Urothelium cell line (cell line): ENCODE measurements at regions not wholly inside any gene's neighbourhood (a gene's known extent, or its start where the extent isn't known, plus 50 kb on each side); places are given as distances from the start of the nearest gene placed in this dataset.
"Not testable (repeated sequence)": the region's sequence is repeated elsewhere in the genome, so short reads cannot be mapped to it uniquely, and the experiment has no call there.

Experiments used
- DNase-seq: peaks from one replicate; pipeline ENCODE4 v3.0.0; 2011; ENCODE audit warnings: low spot score, mixed read lengths
- FAIRE-seq: peaks from 2 replicates; lab custom pipeline; 2011; peaks lifted over from hg19 to GRCh38; lab: Jason Lieb, UNC

DNA sequence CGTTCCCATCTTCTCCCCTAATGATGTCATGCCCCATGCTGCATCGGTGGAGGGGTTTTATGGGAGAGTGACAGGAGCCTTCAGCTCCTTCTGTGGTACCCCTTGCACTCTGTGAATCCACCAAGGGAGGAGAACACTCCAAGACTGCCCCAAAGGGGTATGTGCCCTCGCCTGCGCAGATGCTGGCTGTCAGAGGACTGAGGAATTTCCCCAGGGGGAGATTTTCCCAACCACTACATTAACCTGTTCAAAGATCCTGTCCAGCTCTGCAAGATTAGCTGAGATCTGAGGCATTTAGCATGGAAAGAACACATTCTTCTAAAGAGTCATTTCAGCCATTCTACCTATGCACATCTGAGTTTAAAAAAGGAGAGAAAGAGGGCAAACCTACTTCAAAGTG is 143.2 kb upstream of the ITGA6 start:
- DNase-seq, result no peak
- no peak for FAIRE-seq

DNA sequence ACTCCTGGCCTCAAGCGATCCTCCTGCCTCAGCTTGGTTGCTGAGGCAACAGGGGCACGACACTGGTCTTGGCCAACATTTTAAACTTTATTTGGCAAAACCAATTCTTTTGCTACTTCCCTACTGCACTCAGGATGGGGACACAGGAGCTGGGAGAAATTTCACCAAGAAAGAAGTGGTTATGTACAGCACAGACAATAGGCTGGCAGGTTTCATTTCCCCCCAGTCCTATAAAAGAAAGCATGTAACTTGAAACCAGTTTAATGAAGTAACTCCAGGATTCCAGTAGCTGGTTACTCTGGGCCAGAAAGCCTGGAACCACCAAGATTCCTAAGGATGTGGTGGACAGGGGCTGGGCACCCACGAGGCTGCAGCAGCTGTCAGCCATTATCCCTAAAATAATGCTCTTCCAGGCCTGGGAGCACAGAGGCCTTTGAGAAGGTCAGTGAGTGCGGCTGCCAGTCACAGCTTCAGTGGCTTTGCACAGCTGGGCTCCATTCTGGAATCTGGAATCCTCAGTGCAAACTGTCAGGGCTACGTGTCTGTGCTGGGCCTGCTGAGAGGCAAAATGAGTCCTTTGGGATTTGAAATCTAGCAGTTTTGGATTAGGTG is 142.3 kb upstream of the ITGA6 start:
- FAIRE-seq (no peak), DNase-seq (peak; percentile 68)

DNA sequence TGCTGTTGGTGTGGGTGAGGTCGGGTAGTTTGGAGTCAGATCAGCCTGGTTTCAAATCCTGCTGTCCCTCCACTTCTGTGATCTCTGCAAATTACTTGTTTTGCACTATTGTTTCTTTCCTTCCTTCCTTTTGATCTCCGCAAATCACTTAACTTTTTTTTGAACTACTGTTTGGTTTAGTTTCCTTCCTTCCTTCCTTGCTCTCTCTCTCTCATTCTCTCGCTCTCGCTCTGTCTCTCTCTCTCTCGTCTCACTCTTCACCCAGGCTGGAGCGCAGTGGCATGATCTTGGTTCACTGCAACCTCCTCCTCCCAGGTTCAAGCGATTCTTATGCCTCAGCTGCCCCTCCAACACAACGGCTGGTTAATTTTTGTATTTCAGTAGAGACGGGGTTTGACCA is 141.6 kb upstream of the ITGA6 start:
- no peak for FAIRE-seq
- no peak for DNase-seq

DNA sequence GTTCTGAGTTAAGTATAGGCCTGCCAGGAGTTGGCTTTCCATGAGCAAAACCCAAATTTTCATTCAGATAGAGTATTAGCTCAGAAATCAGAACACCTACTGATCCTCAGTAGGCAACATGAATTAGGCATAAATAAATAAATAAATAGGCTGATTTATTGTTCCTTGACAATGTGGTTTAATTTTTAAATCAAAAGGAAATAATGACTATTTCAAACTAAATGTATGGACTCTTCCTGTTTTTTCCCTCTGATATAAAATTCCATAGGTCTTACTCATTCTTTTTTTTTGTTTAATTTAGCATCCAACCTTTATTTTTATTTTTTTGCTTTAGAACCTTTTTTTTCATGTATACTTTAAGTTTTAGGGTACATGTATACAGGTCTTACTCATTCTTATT is 140.2 kb upstream of the ITGA6 start:
- DNase-seq (no peak), FAIRE-seq (no peak)

DNA sequence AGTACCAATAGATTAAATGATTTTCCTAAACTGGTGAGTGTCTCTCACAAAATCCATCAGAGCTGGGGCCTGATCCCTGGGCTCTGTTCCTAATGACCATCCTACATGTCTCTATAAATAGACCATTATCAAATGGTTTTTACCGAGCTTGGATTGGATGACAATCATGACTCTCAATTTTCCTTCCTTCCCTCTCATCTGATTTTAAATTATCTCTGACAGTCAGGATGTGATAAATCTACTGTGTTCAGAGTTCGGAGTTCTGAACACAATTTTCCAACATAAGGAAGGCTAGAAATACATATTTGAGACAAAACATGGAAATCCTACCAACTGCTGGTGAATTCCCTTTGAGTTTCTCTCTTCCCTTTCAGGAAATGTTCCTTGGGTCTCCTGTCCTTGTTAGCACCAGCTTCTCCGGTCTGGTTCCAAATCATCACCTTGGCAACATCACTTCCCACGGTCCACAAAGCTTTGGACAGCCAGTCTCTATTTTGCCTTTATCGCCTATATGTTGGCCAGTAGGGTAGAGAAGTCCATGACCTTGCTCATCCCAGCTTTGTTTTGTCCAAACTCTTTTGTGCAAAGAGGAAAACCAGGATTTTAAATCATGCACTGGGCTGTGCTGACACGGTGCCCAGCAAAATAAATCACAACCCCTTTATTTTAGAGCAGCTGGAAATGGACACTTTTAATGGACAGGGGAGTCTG is 139.6 kb upstream of the ITGA6 start:
- FAIRE-seq (no peak), DNase-seq (no peak)

DNA sequence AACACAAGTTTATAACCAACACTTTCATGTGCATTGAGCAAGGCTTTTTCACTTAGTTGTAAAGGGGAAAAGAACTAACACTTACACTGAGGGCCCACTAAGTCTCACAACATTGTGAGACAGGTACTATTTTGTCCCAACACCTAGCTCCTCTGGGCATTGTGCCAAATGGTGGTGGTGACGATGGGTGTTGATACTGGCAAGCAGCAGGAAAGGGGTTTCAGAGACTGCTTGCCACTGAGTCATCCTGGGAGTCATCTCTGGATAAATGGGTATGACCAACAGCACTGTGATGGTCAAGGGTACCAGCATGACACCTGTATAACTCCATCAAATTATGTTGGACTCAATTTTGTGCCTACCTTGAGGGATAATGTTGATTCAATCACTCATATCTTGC is 138.8 kb upstream of the ITGA6 start:
- DNase-seq (peak; percentile 46), FAIRE-seq (no peak)

DNA sequence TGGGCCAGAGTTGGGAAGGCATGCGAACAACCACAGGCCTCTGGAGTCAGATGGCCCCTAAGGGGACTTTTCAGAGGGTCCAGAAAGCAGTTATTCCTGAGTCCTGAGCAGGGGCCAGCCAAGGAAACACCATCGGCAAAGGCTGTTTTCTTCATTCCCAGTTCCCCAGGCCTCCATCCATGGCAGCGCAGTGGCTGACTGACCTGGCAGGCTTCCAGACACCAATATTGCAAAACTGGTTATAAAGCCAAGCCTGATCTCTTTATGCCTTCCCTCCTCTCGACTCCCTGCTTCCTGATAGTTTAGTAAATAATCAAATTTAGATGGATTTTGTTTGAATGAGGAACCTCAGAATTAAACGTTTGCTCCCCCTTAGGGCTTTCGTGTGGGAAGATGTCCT is 133.4 kb upstream of the ITGA6 start:
- FAIRE-seq, result no peak
- DNase-seq, result no peak

DNA sequence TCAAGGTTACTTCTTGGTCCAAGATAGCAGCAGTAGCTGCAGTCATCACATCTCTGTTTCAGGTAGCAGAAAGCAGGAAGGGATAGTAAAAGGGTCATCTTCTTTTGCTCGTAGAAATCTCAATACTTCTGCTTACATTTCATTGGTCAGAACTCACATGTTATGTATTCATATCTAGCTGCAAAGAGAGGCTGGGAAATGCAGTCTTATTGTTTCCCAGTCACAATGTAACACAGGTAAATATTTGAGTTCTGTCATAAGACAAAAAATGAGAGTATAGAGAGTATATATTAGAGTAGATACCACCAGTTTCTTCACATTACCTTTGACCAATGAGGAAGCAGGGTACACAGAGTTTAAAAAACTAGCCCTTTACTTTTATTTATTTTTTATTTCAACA is 132.4 kb upstream of the ITGA6 start:
- DNase-seq (no peak), FAIRE-seq (no peak)

DNA sequence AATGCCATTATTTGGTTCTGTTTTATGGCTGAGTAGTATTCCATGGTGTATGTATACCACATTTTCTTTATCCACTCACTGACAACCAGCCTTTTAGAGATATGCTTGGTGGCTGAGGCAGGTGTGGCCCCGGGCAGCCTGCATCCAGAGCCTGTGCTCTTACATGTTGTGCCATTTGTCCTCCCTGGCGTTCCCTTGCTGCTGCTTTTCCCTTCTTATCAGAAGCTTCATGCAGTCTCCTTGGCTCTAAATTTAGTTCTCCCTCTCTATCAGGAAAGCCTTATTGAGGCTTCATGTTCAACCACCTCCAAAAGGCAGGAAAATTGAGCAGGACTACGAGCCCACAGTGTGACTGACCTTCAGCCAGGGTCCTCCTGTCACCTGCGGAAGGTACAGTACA is 131.7 kb upstream of the ITGA6 start:
- no peak for FAIRE-seq
- DNase-seq, result no peak

DNA sequence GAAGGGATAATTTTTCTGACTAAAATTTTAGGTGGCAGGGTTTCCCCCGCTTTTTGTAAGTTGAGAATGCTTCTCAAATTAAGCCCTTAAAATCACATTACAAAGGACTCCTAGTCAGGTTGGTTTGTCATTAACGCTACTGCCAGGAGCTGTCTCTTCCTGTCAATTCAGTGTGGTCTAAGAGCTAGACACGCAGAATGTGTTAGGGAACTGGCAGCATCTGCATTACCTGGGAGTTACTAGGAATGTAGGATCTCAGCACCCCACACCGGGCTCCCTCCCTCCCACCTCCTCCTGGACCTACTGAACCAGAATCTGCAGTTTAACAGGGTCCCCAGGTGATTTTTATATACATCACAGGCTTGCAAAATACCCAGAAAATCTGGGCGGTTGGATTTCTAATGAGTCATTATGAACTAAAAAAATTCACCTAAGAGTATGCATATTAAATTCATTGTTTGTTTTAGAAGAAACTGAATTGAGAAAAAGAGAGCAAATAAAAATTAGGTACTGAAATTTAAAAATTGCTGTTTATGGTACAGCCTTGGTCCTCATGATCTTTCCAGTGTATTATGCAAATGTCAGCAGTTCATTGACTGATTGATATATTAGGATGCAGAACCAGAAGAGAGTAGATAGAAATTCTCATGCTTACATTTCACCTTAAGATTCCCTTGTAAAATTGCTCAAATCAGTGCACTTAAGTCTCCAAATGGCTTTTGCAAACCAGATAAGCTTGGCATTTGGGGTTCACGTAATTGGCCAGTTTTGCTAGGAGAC is 130.9 kb upstream of the ITGA6 start:
- no peak for FAIRE-seq

DNA sequence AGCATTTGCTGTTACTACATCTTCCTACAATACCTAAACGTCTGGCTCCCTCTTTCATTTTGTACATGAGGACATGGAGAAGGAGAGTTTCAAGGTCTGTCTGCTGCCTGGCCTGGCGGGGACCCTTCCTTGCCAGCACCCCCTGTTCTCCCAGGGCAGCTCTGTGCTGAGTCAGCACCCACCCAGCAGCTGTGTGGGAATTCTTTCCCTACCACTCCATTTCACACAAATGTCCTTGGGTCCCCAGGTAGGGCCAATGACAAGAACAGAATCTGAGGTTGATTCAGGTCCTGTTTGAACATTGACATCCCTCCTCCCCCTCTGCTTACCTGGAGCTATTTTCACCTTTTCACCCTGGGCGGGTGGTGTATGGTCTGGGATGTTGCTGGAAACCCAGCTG is 129.9 kb upstream of the ITGA6 start:
- DNase-seq, result no peak
- no peak for FAIRE-seq

More for the DNA sequence above, 130.9 kb upstream of the ITGA6 start:
- no peak for DNase-seq

DNA sequence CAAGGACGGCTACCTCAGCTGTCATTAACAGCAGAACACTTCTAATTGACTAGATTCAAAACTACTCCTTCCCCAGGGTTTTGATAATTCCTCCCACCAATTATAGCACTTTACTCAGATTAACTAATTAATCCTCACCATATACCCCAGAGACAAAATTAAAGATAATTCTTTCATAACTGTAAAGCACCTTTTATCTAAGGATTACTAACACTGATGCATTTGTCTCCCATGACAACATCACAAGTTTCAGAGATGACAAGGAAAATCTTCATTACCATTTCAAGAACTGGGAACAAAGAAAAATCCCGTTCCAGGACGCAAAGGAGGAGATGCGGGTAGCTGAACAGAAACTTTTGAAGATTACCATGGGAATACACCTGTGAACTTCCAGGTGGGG is 129.4 kb upstream of the ITGA6 start:
- no peak for DNase-seq

DNA sequence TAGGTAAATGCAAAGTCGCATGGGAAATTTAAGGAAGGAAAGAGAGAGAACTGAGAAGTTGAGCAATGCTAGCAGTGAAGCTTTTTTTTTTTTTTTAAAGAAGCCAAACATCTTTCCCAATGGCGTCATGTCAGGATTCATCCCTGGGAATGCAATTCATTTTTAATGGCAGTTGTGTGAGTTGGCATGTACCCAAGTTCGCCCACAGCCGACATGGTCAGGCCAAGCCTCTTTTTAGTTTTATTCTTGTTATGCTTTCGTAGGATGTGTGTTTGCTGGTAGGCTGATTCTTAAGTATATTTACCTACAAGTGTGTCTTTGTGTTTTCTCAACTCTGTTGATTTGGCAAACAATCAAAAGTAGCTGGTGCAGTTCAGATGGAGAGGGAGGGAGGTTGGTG is 127.6 kb upstream of the ITGA6 start:
- peak; percentile 46 for DNase-seq

More for the DNA sequence above, 129.4 kb upstream of the ITGA6 start:
- no peak for FAIRE-seq

DNA sequence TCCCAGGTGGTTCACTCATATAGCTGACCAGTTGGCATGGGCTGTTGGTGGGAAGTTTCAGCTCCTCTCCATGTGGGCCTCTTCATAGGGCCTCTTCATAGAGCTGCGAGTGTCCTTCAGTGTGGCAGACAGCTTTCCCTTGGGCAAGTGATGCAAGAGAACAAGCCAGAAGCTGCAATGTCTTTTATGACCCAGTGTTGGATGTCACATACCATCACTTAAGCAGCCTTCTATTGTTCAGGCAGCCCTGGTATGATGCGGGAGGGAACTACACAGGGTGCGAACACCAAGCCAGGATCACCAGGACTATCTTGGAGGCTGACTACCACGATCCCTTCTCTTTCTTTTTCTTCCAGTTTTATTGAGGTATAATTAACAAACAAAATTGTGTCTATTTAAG is 126.5 kb upstream of the ITGA6 start:
- FAIRE-seq, result no peak

More for the DNA sequence above, 127.6 kb upstream of the ITGA6 start:
- no peak for FAIRE-seq

DNA sequence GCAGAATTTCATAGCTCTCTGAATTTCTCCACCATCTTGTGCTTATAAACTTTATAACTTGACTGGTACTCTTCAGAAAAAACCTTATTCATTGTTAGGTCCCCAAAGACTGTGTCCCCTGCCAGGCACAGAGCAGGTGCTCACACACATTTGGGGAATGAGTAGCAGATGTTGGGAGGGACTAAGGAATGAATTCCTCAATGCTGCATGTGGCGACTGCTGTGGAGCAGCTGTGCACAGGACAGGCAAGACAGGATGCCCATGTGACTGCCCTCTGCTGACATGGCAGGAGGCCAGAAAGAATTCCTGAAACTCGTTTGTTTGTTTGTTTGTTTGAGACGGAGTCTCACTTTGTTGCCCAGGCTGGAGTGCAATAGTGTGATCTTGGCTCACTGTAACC is 122.3 kb upstream of the ITGA6 start:
- DNase-seq, result no peak
- no peak for FAIRE-seq

More for the DNA sequence above, 126.5 kb upstream of the ITGA6 start:
- DNase-seq, result no peak

DNA sequence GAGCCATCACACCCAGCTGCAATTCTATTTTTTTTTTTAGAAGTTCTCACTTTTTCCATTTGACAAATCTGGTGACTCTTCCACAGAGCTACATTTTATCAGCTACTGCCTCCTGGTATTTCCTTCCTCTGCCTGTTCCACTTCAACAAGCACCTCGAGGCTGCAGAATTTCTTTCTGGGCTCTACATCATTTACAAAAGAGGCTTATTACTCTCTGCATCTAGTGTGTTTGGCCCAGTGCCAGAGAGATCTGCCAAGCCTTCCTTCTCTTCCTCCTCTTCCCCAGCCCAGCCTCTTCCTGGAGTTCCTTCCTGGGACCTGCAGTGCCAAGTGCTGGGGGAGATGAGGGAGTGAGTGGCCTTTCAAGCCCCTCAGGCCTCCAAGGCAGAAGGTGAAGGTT is 119.6 kb upstream of the ITGA6 start:
- no peak for DNase-seq
- no peak for FAIRE-seq

DNA sequence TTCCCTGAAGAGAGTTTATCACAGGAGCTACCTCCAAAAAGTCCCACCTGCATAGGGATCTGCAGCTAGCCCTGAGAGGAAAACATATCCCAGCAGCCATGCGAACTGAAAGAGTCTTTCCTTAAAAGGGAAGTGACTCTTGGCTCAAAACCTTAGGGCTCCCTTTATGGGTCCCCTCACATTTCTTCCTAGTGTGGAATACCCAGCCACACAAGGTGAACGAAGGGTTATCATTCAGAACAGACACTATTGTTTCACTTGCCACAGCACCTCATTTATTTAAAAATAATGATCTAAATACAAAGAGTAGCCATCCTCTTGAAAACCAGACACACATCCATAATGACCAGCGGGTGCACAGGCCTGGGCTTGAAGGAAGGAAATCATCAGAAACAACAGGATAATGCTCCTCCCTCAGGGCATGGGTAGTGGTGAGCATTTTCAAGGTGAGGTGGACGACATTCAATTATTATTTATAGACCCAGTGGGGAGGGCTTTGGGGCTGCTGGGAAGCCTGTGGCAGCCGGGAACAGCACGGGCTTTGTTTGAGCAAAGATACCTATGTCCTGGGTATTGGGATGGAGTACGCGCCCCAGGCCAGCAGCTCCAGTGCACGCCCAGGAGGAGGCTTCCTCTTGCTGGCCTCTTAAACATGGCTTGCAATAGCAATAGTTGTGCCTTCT is 119.0 kb upstream of the ITGA6 start:
- no peak for DNase-seq
- no peak for FAIRE-seq

DNA sequence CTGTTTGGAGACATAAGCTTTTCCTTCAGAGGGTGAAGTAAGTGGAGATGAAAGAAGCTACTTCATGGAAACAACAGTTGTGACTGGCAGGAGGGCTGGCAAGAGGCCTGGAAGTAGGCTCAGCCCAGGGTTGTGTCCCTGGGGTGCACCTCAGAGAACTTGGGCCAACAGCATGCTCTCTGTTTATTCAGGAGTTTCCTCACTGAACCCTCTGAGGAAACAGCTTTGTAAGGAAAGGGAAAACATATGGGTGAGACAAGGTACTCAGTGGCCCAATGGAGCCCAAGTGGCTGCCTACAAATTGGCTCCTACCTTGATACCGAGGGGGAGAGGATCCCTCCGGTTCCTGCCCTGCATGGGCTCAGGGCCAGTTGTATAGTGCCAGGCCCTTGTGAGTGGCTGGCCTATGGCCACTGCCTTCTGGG is 115.5 kb upstream of the ITGA6 start:
- FAIRE-seq (no peak), DNase-seq (no peak)

DNA sequence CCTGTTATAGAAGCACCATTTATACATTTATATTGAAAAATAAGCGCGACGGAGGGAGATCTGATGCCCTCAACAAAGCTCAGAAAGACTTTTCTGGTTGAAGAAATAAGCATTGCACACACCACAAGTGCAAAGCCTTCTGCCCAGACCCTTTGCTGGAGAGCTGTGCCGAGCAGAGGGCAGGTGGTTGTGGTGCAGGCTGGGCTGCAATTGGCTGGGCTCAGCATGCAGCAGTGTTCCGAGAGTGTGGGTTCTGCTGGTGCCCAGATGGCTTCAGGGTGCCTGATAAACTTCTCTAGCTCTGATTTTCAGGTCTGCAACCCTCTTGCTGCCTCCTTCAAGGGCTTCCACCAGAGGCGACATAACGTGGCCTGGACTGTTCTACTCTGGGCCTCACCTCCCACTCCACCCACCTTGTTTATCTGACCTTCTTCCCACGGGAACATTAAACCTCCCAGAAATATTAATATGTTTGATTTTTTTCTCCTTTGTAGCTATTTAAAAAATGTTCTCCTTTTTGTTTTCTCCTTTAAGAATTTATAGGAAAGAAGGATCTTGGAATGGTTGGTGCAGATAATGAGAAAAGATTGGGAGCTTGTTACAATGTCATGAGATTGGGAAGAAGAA is 113.6 kb upstream of the ITGA6 start:
- DNase-seq, result no peak
- no peak for FAIRE-seq

DNA sequence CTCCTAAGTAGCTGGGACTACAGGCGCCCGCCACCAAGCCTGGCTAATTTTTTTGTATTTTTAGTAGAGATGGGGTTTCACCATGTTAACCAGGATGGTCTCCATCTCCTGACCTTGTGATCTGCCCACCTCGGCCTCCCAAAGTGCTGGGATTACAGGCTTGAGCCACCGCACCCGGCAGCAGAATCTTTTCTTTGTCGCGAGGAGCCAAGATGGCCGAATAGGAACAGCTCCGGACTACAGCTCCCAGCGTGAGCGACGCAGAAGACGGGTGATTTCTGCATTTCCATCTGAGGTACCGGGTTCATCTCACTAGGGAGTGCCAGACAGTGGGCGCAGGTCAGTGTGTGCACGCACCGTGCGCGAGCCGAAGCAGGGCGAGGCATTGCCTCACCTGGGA is 112.3 kb upstream of the ITGA6 start:
- not testable (repeated sequence) for FAIRE-seq, DNase-seq

DNA sequence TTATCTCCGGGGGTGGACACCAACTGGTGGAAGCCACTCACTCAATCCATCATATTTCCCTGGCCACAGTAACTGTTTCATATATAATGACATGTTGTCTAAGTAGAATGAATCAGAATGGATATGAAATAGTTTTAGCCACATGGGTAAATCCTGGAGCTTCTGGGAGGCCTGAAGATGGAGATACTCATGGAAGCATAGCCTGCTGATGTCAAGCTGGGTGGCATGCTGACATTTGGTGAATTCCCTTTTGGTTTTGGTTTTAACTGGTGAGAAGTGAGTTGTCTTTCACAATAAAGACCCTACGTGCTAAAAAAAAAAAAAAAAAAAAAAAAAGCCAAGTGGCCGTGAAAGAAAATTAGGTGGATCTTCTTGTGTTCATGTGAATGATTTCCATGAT is 105.3 kb upstream of the ITGA6 start:
- DNase-seq (no peak), FAIRE-seq (no peak)
